SK-N-SH (cell line): ENCODE measurements at regions not wholly inside any gene's neighbourhood (a gene's known extent, or its start where the extent isn't known, plus 50 kb on each side); places are given as distances from the start of the nearest gene placed in this dataset.

Source experiments
- CTCF ChIA-PET: fragments of 300-600, 350-600 bp; formaldehyde crosslinking; extraction: SDS; loops from one replicate; lab custom pipeline; 2021; lab: Yijun Ruan, JAX
- POLR2A ChIA-PET: fragments of 350-600 bp; sonication (Branson Sonifier 250); formaldehyde crosslinking; extraction: SDS; loops from one replicate; lab custom pipeline; 2020; ENCODE audit warnings: antibody characterized with exemption, inconsistent platforms; lab: Yijun Ruan, JAX
- DNase-seq: peaks from one replicate; pipeline ENCODE4 v3.0.0; 2012
- H2AFZ ChIP-seq: fragments of 200-600 bp; sonication (generic); 2 replicates; pipeline ENCODE4 v1.8.1; 2016; ENCODE audit warnings: antibody characterized with exemption, mild to moderate bottlenecking, low read depth
- H3F3A ChIP-seq: fragments of 200-600 bp; sonication (generic); replicated peaks from 2 replicates; pipeline ENCODE3; 2016; ENCODE audit warnings: antibody characterized with exemption, mild to moderate bottlenecking; ENCODE audit not compliant: insufficient read depth
- H3K27ac ChIP-seq, 2 experiments: fragments of 200-500 bp in 1 of 2; fragments of 200-600 bp in 1 of 2; sonication (Bioruptor generic) in 1 of 2; sonication (generic), shearing (Covaris generic) in 1 of 2; 2 replicates each; pipeline versions ENCODE4 v1.5.1 to v1.6.1; 2014 to 2016; ENCODE audit warnings: low read depth in 2 of 2, inconsistent platforms in 1 of 2, low read length in 1 of 2, mild to moderate bottlenecking in 1 of 2, mixed read lengths in 1 of 2
- H3K27me3 ChIP-seq: fragments of 200-600 bp; sonication (generic), shearing (Covaris generic); 2 replicates; pipeline ENCODE4 v1.6.1; 2016; ENCODE audit warnings: mixed run types; ENCODE audit not compliant: insufficient read depth
- H3K36me3 ChIP-seq, 2 experiments: fragments of 200-500 bp in 1 of 2; fragments of 200-600 bp in 1 of 2; sonication (Bioruptor generic) in 1 of 2; sonication (generic) in 1 of 2; replicated peaks in 1 of 2; 2 replicates each; pipeline versions ENCODE3 to v1.5.1; 2014 to 2016; ENCODE audit warnings: low read length in 1 of 2, mild to moderate bottlenecking in 1 of 2; ENCODE audit not compliant: insufficient read depth in 2 of 2, control insufficient read depth in 1 of 2
- H3K4me1 ChIP-seq, 2 experiments: fragments of 200-500 bp in 1 of 2; fragments of 200-600 bp in 1 of 2; sonication (Bioruptor generic) in 1 of 2; sonication (generic), shearing (Covaris generic) in 1 of 2; 2 replicates each; pipeline versions ENCODE4 v1.5.1 to v1.6.1; 2014 to 2016; ENCODE audit warnings: low read depth in 1 of 2, low read length in 1 of 2, mixed run types in 1 of 2; ENCODE audit not compliant: insufficient read depth in 2 of 2, control insufficient read depth in 1 of 2
- H3K4me2 ChIP-seq: fragments of 200-600 bp; sonication (generic), shearing (Covaris generic); 2 replicates; pipeline ENCODE4 v1.6.1; 2017; ENCODE audit warnings: mixed run types
- H3K4me3 ChIP-seq, 2 experiments: fragments of 200-500 bp in 1 of 2; fragments of 200-600 bp in 1 of 2; sonication (Bioruptor generic) in 1 of 2; sonication (generic), shearing (Covaris generic) in 1 of 2; 2 replicates each; pipeline versions ENCODE4 v1.5.1 to v1.8.1; 2014 to 2016; ENCODE audit warnings: low read depth in 2 of 2, inconsistent platforms in 1 of 2, low read length in 1 of 2, mild to moderate bottlenecking in 1 of 2, mixed read lengths in 1 of 2, moderate library complexity in 1 of 2
- H3K79me2 ChIP-seq: fragments of 200-600 bp; sonication (generic); 2 replicates; pipeline ENCODE4 v1.8.1; 2017; ENCODE audit warnings: mild to moderate bottlenecking; ENCODE audit not compliant: insufficient read depth
- H3K9ac ChIP-seq: fragments of 200-600 bp; sonication (generic); 2 replicates; pipeline ENCODE4 v1.6.1; 2017; ENCODE audit warnings: mixed run types
- H3K9me2 ChIP-seq: fragments of 200-600 bp; sonication (generic); 2 replicates; pipeline ENCODE4 v1.6.1; 2017; ENCODE audit warnings: mixed run types
- H3K9me3 ChIP-seq: fragments of 200-600 bp; sonication (generic); 2 replicates; pipeline ENCODE4 v1.6.1; 2017; ENCODE audit warnings: mixed run types, mild to moderate bottlenecking, moderate library complexity
- H4K20me1 ChIP-seq: fragments of 200-600 bp; sonication (generic); 2 replicates; pipeline ENCODE4 v1.6.1; 2017; ENCODE audit warnings: mild to moderate bottlenecking, mixed run types; ENCODE audit not compliant: insufficient read depth
- CHD2 ChIP-seq: fragments of 150-350 bp; IDR thresholded peaks from 2 replicates; pipeline ENCODE4 v1.6.1; 2018; ENCODE audit warnings: low read length; ENCODE audit not compliant: partially characterized antibody
- CTCF ChIP-seq: fragments of 200-600 bp; sonication (generic); IDR thresholded peaks from 2 replicates; pipeline ENCODE4 v1.6.1; 2017; ENCODE audit warnings: antibody characterized with exemption, mild to moderate bottlenecking, moderate library complexity
- ELF1 ChIP-seq: IDR thresholded peaks from 2 replicates; pipeline ENCODE4 v1.4.0; 2012
- EZH2phosphoT487 ChIP-seq: fragments of 200-600 bp; sonication (generic); IDR thresholded peaks from 2 replicates; pipeline ENCODE4 v1.6.1; 2017; ENCODE audit warnings: low read depth, mixed run types, mild to moderate bottlenecking, antibody characterized with exemption, moderate library complexity, borderline replicate concordance
- FOSL2 ChIP-seq: IDR thresholded peaks from 2 replicates; pipeline ENCODE4 v1.4.0; 2012; ENCODE audit warnings: low read depth, mild to moderate bottlenecking, moderate library complexity, borderline replicate concordance
- FOXJ3 ChIP-seq: sonication (generic); formaldehyde crosslinking; IDR thresholded peaks from 2 replicates; pipeline ENCODE4 v1.5.1; 2020; ENCODE audit warnings: mild to moderate bottlenecking, missing genetic modification reagents
- FOXM1 ChIP-seq: IDR thresholded peaks from 2 replicates; pipeline ENCODE4 v1.4.0; 2012; ENCODE audit warnings: low read depth, mild to moderate bottlenecking
- GABPA ChIP-seq: IDR thresholded peaks from 2 replicates; pipeline ENCODE4 v1.4.0; 2012; ENCODE audit warnings: low read depth, mild to moderate bottlenecking
- GATA2 ChIP-seq: sonication (generic); formaldehyde crosslinking; IDR thresholded peaks from 2 replicates; pipeline ENCODE4 v1.5.0; 2020; ENCODE audit warnings: mild to moderate bottlenecking, missing genetic modification reagents
- JUND ChIP-seq: IDR thresholded peaks from 2 replicates; pipeline ENCODE4 v1.4.0; 2012
- MEF2A ChIP-seq: IDR thresholded peaks from 2 replicates; pipeline ENCODE4 v1.4.0; 2012; ENCODE audit warnings: low read depth, borderline replicate concordance
- MXI1 ChIP-seq: IDR thresholded peaks from 2 replicates; pipeline ENCODE4 v1.6.1; 2012; ENCODE audit warnings: mild to moderate bottlenecking, low read depth, low read length, improper control_type of control experiment
- NRF1 ChIP-seq: IDR thresholded peaks from 2 replicates; pipeline ENCODE4 v1.6.1; 2012; ENCODE audit warnings: low read depth, mild to moderate bottlenecking, low read length
- PBX3 ChIP-seq: IDR thresholded peaks from 2 replicates; pipeline ENCODE4; 2012
- POLR2AphosphoS5 ChIP-seq: IDR thresholded peaks from 2 replicates; pipeline ENCODE4 v1.6.1; 2012; ENCODE audit warnings: low read depth, low read length
- RAD21 ChIP-seq: IDR thresholded peaks from 2 replicates; pipeline ENCODE4 v1.6.1; 2012; ENCODE audit warnings: mild to moderate bottlenecking, low read length
- RXRA ChIP-seq: IDR thresholded peaks from 2 replicates; pipeline ENCODE4 v1.4.0; 2012; ENCODE audit warnings: low read depth, mild to moderate bottlenecking, borderline replicate concordance
- TAF1 ChIP-seq: IDR thresholded peaks from 2 replicates; pipeline ENCODE4 v1.6.1; 2012; ENCODE audit warnings: low read depth, mild to moderate bottlenecking, low read length, moderate library complexity, borderline replicate concordance
- TCF12 ChIP-seq: IDR thresholded peaks from 2 replicates; pipeline ENCODE4 v1.4.0; 2012
- ZBTB33 ChIP-seq: IDR thresholded peaks from 2 replicates; pipeline ENCODE4 v1.4.0; 2012; ENCODE audit warnings: low read depth, borderline replicate concordance
- WGBS: methylation state at CpG from one replicate; pipeline ENCODE4 v1.1.6; 2017; ENCODE audit warnings: low lambda C conversion rate; 5-methylcytosine and 5-hydroxymethylcytosine counted together

- POLR2A ChIA-PET = no interaction called here
- TF ChIP-seq RAD21 (no peak), FOXM1 (no peak), POLR2AphosphoS5 (no peak), MXI1 (no peak), ZBTB33 (no peak), CHD2 (no peak), EZH2phosphoT487 (no peak), TCF12 (no peak), FOXJ3 (no peak), PBX3 (no peak), TAF1 (no peak), RXRA (no peak), GATA2 (CRISPR knock-in tag) (no peak), ELF1 (no peak), JUND (no peak), NRF1 (no peak), FOSL2 (no peak), MEF2A (no peak)
- Histone ChIP-seq H2AFZ (no peak overlapping the region), H3K9ac (no peak overlapping the region), H3K36me3 (peaks cover 4 to 13% of the 10 kb centered on the region in 2 experiments), H3K27ac (no peak overlapping the region), H3K9me3 (no peaks in the 10 kb centered on the region), H4K20me1 (no peaks in the 10 kb centered on the region), H3K4me1 (peaks cover 0 to 13% of the 10 kb centered on the region in 2 experiments; a peak in 2 of 4 replicates), H3K4me3 (no peak overlapping the region), H3K79me2 (no peaks in the 10 kb centered on the region), H3K9me2 (no peaks in the 10 kb centered on the region), H3K4me2 (no peak overlapping the region), H3K27me3 (no peaks in the 10 kb centered on the region), H3F3A (no peaks in the 10 kb centered on the region)
- WGBS = 70% methylated on average over 4 of the region's 4 CpGs
- CTCF ChIA-PET = no interaction called here
- no peak for DNase-seq
Measured at GRCh38 chr3:124386996-124387595, 343.2 kb upstream of the UMPS start.

GRCh38 chr3:124391774-124392173 is 338.5 kb upstream of the UMPS start:
- H3K4me3 ChIP-seq = no peak overlapping the region
- H3F3A ChIP-seq = no peaks in the 10 kb centered on the region
- H3K27me3 ChIP-seq = no peaks in the 10 kb centered on the region
- H3K9me3 ChIP-seq = no peaks in the 10 kb centered on the region
- 93% methylated on average over 3 of the region's 3 CpGs for WGBS
- no peaks in the 10 kb centered on the region for H3K79me2 ChIP-seq
- peaks cover 8 to 18% of the 10 kb centered on the region in 2 experiments for H3K36me3 ChIP-seq
- POLR2A ChIA-PET = no interaction called here
- peaks cover 0 to 20% of the 10 kb centered on the region in 2 experiments; a peak in 3 of 4 replicates for H3K4me1 ChIP-seq
- H3K4me2 ChIP-seq = no peak overlapping the region
- no peaks in the 10 kb centered on the region for H4K20me1 ChIP-seq
- no peaks in the 10 kb centered on the region for H3K9me2 ChIP-seq
- H2AFZ ChIP-seq = no peak overlapping the region
- CTCF ChIA-PET = interaction anchor here (0.8 to 2.3 kb wide), 5 partner anchors 10 to 94 kb away, joined by 3 to 9 read pairs (median 3); no protein-coding TSS in a partner anchor
- no peak for DNase-seq
- no peak overlapping the region for H3K9ac ChIP-seq
- no peak overlapping the region for H3K27ac ChIP-seq
- no peak for TF ChIP-seq GABPA
- TF ChIP-seq CTCF = 0 out of 2 replicates have a peak, but pooled peaks have one; percentile 13
- TF ChIP-seq MXI1 = no peak
